ENCODE measurements at regions not wholly inside any gene's neighbourhood (a gene's known extent, or its start where the extent isn't known, plus 50 kb on each side); places are given as distances from the start of the nearest gene placed in this dataset.

GRCh38 chr13:110807546-110807945 is 94.0 kb downstream of the ING1 start:
- TF ChIP-seq CTCF (IDR thresholded peaks at IDR 0.05; ENCODE audit: low read length): no peak
- TF ChIP-seq EZH2 (IDR thresholded peaks at IDR 0.05; ENCODE audit: borderline replicate concordance, low read length): no peak

Measured in OCI-LY1 (cell line).